ENCODE measurements at regions not wholly inside any gene's neighbourhood (a gene's known extent, or its start where the extent isn't known, plus 50 kb on each side); places are given as distances from the start of the nearest gene placed in this dataset.
"Not testable (repeated sequence)": the region's sequence is repeated elsewhere in the genome, so short reads cannot be mapped to it uniquely, and the experiment has no call there.

DNA sequence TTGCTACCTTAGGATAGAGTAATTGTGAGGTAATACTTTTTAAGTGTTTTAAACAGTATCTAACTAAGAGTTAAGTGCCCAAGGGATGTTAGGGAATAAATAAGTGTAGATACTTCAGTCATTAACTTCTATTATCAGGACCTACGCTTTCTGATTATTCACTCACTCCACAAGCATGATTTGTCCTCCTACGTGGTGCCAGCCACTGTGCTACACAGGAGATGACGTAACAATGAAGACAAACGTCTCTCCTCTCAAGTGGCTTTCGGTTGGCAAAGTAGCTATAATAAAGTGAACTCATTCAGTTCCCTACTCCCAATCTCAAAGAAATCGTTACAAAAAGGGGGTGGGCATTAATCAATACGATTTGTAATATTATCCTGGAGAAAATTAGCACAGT is 100.9 kb upstream of the SETBP1 start:
- Histone ChIP-seq H3K4me3 (ENCODE audit: low read length) (no peak overlapping the region), H2AFZ (ENCODE audit: low read depth, low read length) (no peak overlapping the region), H3K27me3 (ENCODE audit: insufficient read depth, low read length) (no peaks in the 10 kb centered on the region), H3K9me3 (ENCODE audit: low read length) (no peaks in the 10 kb centered on the region), H3K36me3 (ENCODE audit: insufficient read depth, low read length) (no peaks in the 10 kb centered on the region), H3K4me1 (ENCODE audit: insufficient read depth, low read length) (no peaks in the 10 kb centered on the region)

- Histone ChIP-seq H2AFZ (ENCODE audit: low read depth, low read length) (no peak overlapping the region), H3K36me3 (ENCODE audit: insufficient read depth, low read length) (no peaks in the 10 kb centered on the region)
Observed at GRCh38 chr18:44580159-44580558, 100.5 kb upstream of the SETBP1 start.

GRCh38 chr18:44580782-44581181 is 99.9 kb upstream of the SETBP1 start:
- H3K4me1 ChIP-seq (ENCODE audit: insufficient read depth, low read length); H3K9me3 ChIP-seq (ENCODE audit: low read length); H3K36me3 ChIP-seq (ENCODE audit: insufficient read depth, low read length); H2AFZ ChIP-seq (ENCODE audit: low read depth, low read length); H3K27me3 ChIP-seq (ENCODE audit: insufficient read depth, low read length); H3K4me3 ChIP-seq (ENCODE audit: low read length): not testable (repeated sequence)

More at GRCh38 chr18:44580159-44580558, 100.5 kb upstream of the SETBP1 start:
- no peak overlapping the region for H3K4me3 ChIP-seq (ENCODE audit: low read length)
- H3K9me3 ChIP-seq (ENCODE audit: low read length): no peaks in the 10 kb centered on the region
- H3K4me1 ChIP-seq (ENCODE audit: insufficient read depth, low read length): no peaks in the 10 kb centered on the region
- no peaks in the 10 kb centered on the region for H3K27me3 ChIP-seq (ENCODE audit: insufficient read depth, low read length)

- H3K36me3 ChIP-seq (ENCODE audit: insufficient read depth, low read length): no peaks in the 10 kb centered on the region
- no peak overlapping the region for H2AFZ ChIP-seq (ENCODE audit: low read depth, low read length)
Observed at GRCh38 chr18:44582456-44582855, 98.2 kb upstream of the SETBP1 start.

DNA sequence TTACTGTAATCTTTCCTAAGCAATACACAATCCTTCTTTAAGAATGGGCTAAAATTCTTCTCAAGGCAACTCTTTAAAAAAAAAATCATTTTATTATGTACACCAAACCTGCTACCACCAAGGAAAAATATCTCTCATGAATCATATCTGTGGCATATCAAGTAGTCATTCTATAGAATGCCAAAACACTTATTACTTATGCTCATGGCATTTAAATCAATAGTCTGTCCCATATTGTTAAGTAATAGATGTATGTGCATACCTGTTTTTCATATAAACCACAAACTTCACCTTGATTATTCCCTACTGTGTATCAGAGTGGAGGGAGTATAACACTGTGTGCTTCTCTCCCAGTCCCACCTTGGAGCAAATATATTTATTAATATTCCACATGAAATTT is 95.8 kb upstream of the SETBP1 start:
- H3K36me3 ChIP-seq (ENCODE audit: insufficient read depth, low read length): no peaks in the 10 kb centered on the region
- H3K4me1 ChIP-seq (ENCODE audit: insufficient read depth, low read length): no peaks in the 10 kb centered on the region
- H3K9me3 ChIP-seq (ENCODE audit: low read length): no peaks in the 10 kb centered on the region
- H3K27me3 ChIP-seq (ENCODE audit: insufficient read depth, low read length): no peaks in the 10 kb centered on the region
- no peak overlapping the region for H3K4me3 ChIP-seq (ENCODE audit: low read length)
- no peak overlapping the region for H2AFZ ChIP-seq (ENCODE audit: low read depth, low read length)

More at GRCh38 chr18:44582456-44582855, 98.2 kb upstream of the SETBP1 start:
- Histone ChIP-seq H3K9me3 (ENCODE audit: low read length) (no peaks in the 10 kb centered on the region), H3K27me3 (ENCODE audit: insufficient read depth, low read length) (no peaks in the 10 kb centered on the region), H3K4me1 (ENCODE audit: insufficient read depth, low read length) (no peaks in the 10 kb centered on the region), H3K4me3 (ENCODE audit: low read length) (no peak overlapping the region)

DNA sequence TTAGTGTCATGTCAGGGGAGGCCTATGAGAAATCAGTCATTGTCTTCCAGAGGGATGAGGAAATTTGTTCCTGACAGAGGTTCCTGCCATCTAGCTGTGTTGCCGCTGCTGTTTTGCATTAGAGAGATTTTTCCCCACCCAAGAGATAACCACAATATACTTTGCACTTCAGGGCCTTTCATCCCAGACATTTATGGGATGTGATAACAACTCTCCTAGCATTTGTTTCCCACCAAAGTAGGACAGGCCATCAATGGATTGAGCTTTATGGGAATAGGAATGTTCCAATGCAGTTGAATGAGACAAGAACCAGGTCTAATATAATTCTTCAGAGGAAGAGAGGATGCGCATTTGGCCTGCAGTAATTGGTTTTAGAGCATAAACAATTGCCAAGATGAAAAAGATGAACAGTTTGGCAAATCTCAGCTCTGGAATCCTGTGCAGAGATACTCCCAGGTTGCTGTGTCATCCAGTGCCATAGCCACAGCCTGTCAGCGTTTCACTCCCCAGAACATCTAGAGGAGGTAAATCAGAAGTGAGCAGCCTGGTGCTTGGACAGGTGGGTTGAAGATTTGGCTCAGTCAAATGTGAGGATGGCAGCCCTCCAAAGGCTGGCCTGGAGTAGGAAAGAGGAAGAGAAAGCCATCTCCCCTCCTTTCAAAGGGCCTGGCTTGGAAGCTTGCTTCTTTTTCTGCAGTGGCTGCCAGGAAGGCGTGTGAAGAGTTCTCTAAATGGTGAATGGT is 93.7 kb upstream of the SETBP1 start:
- H3K27me3 ChIP-seq (ENCODE audit: insufficient read depth, low read length): no peaks in the 10 kb centered on the region
- H3K4me1 ChIP-seq (ENCODE audit: insufficient read depth, low read length): no peaks in the 10 kb centered on the region

DNA sequence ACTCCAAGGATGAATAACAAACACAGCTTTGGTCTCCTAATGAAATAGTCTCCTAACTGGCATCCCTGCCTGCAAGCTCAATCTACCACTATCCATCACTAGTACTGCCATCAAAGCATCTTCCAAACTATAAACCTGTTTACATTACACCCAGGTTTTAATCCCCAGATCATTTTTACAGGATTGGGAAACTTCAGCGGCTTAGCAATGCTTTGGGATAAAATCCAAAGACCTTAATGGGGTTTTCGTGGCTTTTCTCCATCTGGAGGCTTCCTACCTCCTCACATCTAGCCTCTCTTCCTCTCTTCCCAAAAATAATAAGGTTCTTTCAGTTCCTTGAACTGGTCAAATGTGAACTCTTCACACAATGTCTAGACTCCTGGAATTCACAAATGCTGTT is 92.2 kb upstream of the SETBP1 start:
- H3K4me1 ChIP-seq (ENCODE audit: insufficient read depth, low read length): no peaks in the 10 kb centered on the region
- no peaks in the 10 kb centered on the region for H3K9me3 ChIP-seq (ENCODE audit: low read length)
- no peaks in the 10 kb centered on the region for H3K36me3 ChIP-seq (ENCODE audit: insufficient read depth, low read length)
- H3K4me3 ChIP-seq (ENCODE audit: low read length): no peak overlapping the region
- no peak overlapping the region for H2AFZ ChIP-seq (ENCODE audit: low read depth, low read length)
- H3K27me3 ChIP-seq (ENCODE audit: insufficient read depth, low read length): no peaks in the 10 kb centered on the region

More for the DNA sequence above, 93.7 kb upstream of the SETBP1 start:
- Histone ChIP-seq H3K36me3 (ENCODE audit: insufficient read depth, low read length) (no peaks in the 10 kb centered on the region), H3K4me3 (ENCODE audit: low read length) (no peak overlapping the region), H3K9me3 (ENCODE audit: low read length) (no peaks in the 10 kb centered on the region), H2AFZ (ENCODE audit: low read depth, low read length) (no peak overlapping the region)

DNA sequence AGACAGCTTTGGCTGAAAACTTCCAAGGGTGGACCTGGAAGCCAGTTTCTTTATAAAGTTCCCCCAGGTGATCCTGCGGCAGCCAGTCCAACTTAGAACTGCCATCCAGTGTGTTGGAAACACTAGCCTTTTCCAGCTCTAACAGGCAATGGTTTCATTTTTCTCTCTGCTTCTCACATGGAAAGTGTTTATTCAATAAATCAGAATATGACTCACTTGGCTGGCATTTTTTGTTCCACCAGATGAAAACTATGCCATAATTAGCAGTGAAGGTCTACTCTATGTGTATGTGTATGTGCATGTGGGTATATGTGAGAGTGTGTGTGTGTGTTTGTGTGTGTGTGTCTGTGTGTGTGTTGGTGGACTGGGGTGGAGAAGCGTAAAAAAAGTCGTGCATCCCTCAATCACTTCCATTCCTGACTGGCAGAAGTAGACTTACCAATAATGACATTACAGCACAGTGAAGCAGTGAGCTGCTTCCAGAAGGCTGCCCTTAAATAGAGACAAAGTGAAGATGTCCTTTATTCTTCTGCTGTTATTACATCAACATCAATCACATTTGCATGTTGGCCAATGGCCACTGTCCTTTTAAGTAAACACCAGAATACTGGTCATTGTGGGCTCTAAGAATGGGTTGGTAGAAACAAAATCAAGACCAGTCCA is 90.9 kb upstream of the SETBP1 start:
- H3K4me3 ChIP-seq (ENCODE audit: low read length): no peak overlapping the region
- H3K27me3 ChIP-seq (ENCODE audit: insufficient read depth, low read length): no peaks in the 10 kb centered on the region
- H3K4me1 ChIP-seq (ENCODE audit: insufficient read depth, low read length): peaks cover 5% of the 10 kb centered on the region
- no peaks in the 10 kb centered on the region for H3K9me3 ChIP-seq (ENCODE audit: low read length)
- no peak overlapping the region for H2AFZ ChIP-seq (ENCODE audit: low read depth, low read length)
- H3K36me3 ChIP-seq (ENCODE audit: insufficient read depth, low read length): no peaks in the 10 kb centered on the region

DNA sequence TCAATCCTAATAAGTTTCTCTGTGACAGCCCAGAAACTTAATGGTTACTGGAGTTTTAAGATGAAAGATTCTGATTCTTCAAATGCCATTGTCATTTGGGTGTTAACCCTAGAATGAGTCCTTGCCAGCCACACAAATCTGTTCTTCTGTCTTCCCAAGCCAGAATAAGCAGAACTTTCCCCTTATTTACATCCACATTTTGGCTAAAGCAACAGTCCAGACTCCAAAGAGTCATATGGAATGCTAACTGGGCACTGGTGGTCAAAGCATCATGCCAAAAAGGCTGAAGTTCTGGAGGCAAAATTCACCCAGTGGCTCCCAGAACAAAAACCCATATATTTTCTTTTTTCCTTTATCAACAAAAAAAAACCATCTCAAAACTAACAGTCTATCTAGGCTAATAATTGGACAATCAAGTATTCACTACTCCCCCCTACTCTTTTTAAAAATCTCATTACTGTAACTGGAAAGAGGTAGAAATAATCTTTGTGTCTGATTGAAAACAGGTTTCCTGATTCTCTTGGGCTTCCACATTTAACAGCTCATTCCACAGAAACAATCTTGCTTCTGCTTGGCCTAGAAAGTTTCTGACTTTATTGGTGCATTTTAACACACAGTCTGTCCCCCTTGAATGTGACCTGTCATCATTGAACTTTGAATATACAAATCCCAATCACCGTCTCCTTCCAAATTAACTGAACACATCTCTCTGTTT is 89.6 kb upstream of the SETBP1 start:
- Histone ChIP-seq H3K27me3 (ENCODE audit: insufficient read depth, low read length) (no peaks in the 10 kb centered on the region), H3K9me3 (ENCODE audit: low read length) (no peaks in the 10 kb centered on the region), H2AFZ (ENCODE audit: low read depth, low read length) (no peak overlapping the region), H3K4me3 (ENCODE audit: low read length) (no peak overlapping the region), H3K36me3 (ENCODE audit: insufficient read depth, low read length) (no peaks in the 10 kb centered on the region), H3K4me1 (ENCODE audit: insufficient read depth, low read length) (peaks cover 9% of the 10 kb centered on the region)

DNA sequence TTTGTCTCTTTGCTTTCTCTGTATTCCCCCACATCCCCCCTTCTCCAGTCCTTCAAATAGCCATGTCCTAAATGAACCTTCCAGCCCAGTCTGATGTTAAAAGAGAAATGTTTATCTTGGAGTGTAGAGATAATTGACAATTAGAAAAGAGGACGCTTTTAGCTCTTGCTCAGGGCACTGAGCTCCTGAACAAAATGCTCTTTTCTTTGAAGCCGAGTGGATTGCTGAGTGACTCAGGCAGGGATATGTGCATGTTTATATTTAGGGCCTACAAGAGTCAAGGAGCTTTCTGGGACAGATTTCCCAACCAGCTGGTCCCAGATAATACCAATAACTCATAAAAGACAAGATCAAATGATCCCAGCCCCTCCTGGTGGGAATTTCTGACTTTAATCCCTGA is 88.0 kb upstream of the SETBP1 start:
- Histone ChIP-seq H3K4me3 (ENCODE audit: low read length) (no peak overlapping the region), H2AFZ (ENCODE audit: low read depth, low read length) (no peak overlapping the region), H3K36me3 (ENCODE audit: insufficient read depth, low read length) (no peaks in the 10 kb centered on the region), H3K27me3 (ENCODE audit: insufficient read depth, low read length) (no peaks in the 10 kb centered on the region), H3K9me3 (ENCODE audit: low read length) (no peaks in the 10 kb centered on the region), H3K4me1 (ENCODE audit: insufficient read depth, low read length) (peaks cover 9% of the 10 kb centered on the region)

- Histone ChIP-seq H3K9me3 (ENCODE audit: low read length) (no peaks in the 10 kb centered on the region), H3K4me1 (ENCODE audit: insufficient read depth, low read length) (peaks cover 9% of the 10 kb centered on the region), H3K4me3 (ENCODE audit: low read length) (no peak overlapping the region), H3K36me3 (ENCODE audit: insufficient read depth, low read length) (no peaks in the 10 kb centered on the region), H3K27me3 (ENCODE audit: insufficient read depth, low read length) (no peaks in the 10 kb centered on the region), H2AFZ (ENCODE audit: low read depth, low read length) (no peak overlapping the region)
Observed at GRCh38 chr18:44594799-44595467, 85.8 kb upstream of the SETBP1 start.

DNA sequence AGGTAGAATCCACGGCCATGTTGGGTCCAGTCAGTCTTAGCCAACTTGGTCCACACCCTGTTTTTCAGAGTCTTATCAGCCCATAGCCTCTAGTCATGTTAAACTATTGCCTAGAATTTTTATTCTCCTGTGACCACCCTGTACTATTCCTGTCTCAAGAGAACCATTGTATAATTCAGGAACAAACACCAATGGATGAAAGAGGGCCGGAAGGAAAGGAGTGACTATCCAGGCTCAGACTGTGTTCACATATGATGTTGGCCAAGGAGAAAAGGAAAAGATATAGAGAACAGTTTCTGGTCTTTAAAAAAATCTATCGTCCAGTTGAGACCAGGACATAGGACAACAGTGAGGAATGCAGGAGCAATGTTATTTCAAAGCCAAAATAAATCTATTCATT is 82.9 kb upstream of the SETBP1 start:
- no peaks in the 10 kb centered on the region for H3K9me3 ChIP-seq (ENCODE audit: low read length)
- peaks cover 9% of the 10 kb centered on the region for H3K4me1 ChIP-seq (ENCODE audit: insufficient read depth, low read length)
- H3K27me3 ChIP-seq (ENCODE audit: insufficient read depth, low read length): no peaks in the 10 kb centered on the region
- H3K36me3 ChIP-seq (ENCODE audit: insufficient read depth, low read length): no peaks in the 10 kb centered on the region
- H2AFZ ChIP-seq (ENCODE audit: low read depth, low read length): no peak overlapping the region
- no peak overlapping the region for H3K4me3 ChIP-seq (ENCODE audit: low read length)

GRCh38 chr18:44598514-44598913 is 82.2 kb upstream of the SETBP1 start:
- Histone ChIP-seq H3K27me3 (ENCODE audit: insufficient read depth, low read length) (no peaks in the 10 kb centered on the region), H2AFZ (ENCODE audit: low read depth, low read length) (no peak overlapping the region), H3K4me3 (ENCODE audit: low read length) (no peak overlapping the region), H3K4me1 (ENCODE audit: insufficient read depth, low read length) (peaks cover 9% of the 10 kb centered on the region), H3K36me3 (ENCODE audit: insufficient read depth, low read length) (no peaks in the 10 kb centered on the region), H3K9me3 (ENCODE audit: low read length) (no peaks in the 10 kb centered on the region)
